Right kidney (tissue), 1 donor: ENCODE measurements at regions not wholly inside any gene's neighbourhood (a gene's known extent, or its start where the extent isn't known, plus 50 kb on each side); places are given as distances from the start of the nearest gene placed in this dataset.

Experiments used
- DNase-seq: peaks from one replicate; pipeline ENCODE4 v3.0.0-alpha.2; 2016

DNA sequence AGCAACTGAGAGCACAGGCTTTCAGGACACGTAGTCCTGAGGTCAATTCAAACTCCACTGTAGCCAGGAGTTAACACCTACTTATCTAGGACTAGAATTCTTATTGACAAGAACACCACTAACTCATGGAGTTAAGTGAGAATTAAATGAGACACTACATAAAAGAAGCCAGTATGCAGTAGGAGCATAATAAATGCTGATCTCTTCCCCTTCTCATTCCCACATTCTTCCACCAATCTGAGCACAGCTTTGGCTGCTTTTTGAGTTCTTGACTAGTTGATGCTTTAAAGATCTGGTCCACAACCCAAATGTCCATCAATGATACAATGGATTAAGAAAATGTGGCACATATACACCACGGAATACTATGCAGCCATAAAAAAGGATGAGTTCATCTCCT is 55.2 kb downstream of the TTC32 start:
- no peak for DNase-seq

DNA sequence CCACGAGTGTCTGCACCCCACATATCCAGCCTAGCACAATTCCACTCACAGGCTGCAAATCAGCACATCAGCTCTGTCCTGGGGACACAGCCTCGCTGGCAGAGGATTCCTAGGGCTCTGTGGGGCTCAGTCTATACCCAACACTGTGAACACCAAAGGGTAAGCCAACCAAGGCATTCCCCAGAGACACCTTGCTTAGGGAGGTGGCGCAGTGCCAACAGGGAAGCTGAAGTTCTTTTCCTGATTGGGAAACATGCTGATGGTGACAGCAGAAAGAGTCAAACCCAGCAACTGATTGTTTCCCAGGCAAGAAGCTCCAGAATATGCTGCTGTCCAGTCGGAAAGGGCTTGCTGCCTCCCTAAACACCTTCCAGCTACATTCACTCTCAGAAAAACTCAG is 55.8 kb downstream of the TTC32 start:
- no peak for DNase-seq

DNA sequence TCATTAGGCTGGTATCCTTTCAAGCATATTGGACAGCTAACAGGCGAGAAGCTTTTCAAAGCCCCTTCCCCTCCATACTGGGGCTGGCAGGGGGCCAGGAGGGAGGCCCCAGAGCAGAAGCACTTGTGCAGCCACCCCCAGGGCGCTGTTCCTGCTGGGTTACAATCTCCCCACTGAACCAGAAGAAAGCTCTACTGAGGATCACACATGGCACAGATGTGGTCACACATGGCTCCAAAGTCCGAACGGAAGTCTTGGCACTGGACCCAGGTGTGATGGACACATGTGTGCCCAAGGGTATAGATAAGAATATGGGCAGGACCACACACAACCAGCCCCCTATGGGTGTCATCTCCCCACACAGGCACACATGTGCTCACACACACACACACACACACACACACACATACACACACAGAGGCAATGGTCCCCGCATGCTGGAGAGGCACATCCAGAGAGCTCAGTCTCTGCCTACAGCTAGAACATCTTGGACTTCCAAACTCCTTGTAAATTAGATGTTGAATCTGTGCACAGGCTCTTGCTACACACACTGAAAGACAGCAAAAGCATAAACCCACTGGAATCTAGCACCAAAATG is 56.4 kb downstream of the TTC32 start:
- no peak for DNase-seq

DNA sequence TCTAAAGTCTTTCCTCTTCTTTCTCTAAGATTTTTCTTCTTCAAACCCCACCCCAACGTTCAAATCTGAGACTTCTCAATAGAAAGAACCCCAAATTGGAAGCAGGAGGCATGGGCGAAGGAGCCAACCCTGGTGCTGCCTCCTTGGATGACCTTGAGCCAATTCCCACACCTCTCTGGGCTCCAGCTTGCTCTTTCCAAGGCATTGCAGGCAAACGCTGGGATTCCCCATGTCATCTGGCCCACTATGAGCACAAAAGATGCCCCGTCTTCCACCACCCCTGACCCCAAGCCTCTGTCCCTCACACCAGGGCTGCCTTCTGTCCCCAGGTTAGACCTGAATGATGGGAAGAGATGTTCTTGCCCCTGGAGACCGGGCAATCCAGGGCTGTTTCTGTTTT is 57.0 kb downstream of the TTC32 start:
- DNase-seq = no peak

DNA sequence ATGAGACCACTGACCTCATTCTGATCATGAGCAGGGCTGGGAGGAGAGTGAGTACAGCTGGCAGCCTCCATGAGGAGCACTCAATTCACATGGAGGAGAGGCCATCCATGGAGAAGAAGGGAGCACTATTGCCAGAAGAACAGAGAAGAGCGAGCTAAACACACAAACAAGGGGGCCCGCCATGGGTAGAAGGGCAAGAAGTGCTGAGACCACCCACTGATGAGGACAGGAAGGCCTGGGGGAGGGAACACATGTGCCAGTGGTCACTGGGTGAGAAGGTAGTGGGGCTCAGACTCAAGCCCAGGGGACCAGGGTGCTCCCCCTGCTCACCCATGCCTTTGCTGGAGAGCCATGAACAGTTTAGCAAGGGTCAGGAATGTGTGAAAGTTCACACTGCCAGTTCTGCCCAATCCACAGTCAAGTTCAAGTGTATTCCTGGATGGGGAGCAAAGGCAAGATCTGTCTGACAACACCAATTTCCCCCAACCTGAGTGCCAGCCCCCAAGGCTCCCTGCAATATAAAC is 57.7 kb downstream of the TTC32 start:
- DNase-seq = no peak

DNA sequence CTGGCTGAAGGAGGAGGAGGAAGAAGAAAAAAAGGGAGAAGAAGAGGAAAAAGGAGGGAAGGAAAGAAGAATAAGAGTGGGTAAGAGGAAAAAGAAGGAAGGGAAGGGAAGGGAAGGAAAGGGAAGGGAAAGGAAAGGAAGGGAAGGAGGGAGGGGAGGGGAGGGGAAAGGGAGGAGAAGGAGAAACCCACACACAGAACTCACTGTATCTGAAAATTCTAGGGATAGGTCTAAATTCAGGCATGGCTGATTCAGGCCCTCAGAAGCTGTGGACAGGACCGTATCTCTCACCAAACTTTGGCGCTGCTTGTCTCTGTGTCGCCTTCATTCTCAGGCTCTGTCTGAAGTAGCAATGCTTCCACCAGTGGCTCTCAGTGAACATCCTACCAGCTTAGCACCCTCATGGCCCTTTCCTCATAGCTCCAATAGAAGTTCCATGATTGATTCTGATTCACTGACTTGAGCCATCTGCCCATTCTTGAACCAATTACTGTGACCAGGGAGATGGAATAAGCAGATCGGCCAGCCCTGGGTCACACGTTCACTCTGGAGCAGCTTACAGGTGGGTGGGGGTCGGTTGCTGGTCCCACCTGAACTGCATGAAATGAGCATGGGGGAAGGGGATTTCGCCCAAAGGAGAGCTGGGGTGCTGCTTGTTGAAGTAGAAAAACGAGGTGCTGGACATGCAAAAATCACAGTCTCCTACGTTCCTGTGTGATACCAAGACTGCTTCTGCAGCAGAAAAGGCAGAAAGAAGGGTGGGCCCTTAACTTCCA is 59.7 kb downstream of the TTC32 start:
- no peak for DNase-seq

DNA sequence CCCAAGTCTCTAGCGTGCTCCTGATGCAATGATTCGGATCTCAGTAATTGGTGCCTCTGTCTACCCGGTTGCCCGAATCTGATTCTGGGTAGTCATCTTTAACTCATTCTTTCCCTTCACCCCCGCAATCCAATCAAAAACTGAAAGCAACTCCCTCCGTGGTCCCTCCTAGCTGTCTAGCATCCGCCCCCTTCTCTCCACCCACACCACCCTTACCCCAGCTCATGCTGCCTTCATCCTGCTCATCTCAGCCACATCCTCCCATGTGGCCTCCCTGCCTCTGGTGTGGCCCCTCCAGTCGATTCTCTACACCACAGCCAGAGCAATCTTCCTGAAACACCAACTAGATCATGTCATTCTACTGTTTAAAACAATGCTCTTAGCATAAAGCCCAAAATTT is 62.3 kb downstream of the TTC32 start:
- DNase-seq = no peak

DNA sequence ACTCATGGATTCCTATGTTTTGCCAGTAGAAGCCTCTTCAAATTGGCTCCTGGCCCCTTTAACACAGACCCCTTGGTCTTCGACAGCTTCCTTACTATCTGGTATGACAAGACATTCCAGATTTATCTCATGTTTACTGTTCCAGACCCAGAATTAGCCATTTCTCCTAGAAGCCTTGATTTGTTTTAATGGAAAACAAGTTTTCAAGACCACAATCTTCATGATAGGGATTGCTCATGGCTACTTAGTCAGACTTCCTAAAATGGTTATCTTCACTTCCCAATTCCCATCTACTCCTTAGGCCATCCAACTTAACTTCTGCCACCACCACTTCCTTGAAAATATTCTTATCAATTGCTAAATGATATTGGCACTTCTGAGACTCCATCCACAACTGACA is 63.2 kb downstream of the TTC32 start:
- no peak for DNase-seq

DNA sequence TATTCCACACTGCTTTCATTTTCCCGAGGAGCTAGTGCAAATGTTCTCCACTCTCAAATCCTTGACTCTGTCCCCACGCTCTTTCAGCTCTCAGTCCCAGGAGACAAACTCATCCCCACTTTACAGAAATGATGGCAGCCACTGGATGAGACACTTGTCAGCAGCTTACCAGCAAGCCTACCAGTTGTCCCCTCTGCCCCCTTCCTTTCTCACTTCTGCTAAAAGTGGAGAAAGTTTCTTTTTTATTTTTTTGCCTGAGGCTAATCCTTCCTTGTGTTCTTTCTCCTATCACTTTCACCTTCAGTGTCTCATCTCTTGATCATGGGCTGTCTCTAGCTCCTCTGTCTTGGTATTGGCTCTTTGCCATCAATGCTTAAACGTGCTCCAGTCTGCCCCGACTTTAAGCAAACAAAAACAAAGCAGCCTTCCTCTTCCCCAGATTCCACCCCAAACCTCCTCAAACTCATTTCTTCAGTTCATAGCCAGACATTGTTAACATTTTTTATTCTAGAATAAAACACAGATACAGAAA is 64.5 kb downstream of the TTC32 start:
- no peak for DNase-seq

DNA sequence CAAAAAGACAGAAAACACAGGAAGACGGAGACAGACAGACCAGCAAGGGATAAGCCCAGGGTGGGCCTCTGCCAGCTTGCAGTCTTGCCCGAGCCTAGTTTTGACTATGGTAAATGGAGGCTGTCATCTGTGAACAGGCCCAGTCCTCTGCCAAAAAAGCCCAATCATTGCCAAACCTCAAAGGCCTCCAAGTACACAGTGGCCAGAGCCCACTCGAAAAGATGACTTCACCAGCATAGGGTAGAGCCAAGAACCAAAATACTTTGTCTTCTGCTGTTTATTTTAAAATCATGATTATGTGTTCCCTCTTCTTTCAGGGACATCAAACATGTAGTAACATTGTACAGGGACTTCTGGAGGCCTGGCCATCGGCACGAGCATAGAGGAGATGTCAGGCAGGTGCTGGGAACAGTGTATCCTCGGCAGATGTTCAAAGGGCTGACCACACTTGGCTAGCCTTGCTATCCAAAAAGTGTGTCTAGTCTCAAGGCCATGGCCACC is 66.0 kb downstream of the TTC32 start:
- no peak for DNase-seq

DNA sequence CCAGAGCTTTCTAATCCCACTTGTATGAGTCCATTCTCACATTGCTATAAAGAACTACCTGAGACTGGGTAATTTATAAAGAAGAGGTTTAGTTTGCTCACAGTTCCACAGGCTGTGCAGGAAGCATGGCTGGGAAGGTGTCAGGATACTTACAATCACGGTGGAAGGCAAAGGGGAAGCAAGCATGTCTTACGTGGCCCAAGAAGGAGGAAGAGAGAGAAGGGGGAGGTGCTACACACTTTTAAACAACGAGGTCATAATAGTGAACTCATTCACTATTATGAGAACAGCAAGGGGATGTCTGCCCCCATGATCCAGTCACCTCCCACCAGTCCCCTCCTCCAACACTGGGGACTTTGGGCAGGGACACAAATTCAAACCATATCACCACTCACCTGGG is 67.8 kb downstream of the TTC32 start:
- DNase-seq = no peak

DNA sequence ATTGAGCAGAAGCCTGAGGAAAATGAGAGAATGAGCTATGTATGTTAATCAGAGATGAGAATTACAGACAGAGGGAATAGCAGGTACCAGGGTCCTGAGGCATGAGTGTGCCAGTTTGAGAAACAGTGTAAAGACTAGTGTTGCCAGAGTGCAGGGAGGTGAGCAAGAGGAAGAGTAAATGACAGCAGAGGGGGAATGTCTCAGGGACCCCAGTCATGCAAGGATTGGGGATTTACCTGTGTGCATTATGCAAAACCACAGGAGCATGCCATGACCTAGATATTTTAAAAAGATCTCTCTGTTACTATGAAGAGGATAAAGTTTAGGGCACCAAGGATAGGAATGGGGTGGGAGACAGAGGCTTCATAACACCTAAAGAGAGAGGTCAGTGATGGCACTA is 72.1 kb downstream of the TTC32 start:
- DNase-seq = no peak

DNA sequence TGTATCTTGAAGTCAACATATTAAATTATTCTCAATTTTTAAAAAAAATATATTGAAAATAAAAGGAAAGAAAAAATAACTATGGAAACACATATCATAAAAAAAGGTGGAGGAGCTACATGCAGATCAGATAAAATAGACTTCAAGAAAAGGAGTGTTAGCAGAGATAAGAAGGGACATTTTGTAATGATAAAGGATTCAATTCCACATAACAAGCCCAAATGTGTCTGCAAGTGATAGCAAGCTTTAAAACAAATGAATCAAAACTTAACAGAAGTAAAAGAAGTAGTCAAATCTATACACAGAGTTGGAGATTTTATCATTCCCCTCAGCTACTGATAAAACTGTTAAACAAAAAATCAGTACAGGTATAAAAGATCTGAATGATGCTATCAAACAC is 74.9 kb downstream of the TTC32 start:
- DNase-seq = no peak

DNA sequence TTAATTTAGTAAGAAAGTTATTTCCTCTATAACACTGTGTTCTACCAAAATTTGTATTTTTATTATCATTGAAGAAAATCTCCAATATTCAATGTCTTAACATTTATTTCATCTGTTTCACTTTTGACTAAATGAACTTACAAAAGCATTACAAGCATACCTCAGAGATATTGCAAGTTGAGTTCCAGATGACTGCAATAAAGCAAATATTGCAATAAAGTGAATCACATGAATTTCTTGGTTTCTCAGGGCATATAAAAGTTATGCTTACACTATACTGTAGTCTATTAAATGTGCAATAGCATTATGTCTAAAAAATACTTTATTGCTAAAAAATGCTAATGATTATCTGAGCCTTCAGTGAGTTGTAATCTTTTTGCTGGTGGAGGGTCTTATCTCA is 78.3 kb downstream of the TTC32 start:
- DNase-seq = no peak

DNA sequence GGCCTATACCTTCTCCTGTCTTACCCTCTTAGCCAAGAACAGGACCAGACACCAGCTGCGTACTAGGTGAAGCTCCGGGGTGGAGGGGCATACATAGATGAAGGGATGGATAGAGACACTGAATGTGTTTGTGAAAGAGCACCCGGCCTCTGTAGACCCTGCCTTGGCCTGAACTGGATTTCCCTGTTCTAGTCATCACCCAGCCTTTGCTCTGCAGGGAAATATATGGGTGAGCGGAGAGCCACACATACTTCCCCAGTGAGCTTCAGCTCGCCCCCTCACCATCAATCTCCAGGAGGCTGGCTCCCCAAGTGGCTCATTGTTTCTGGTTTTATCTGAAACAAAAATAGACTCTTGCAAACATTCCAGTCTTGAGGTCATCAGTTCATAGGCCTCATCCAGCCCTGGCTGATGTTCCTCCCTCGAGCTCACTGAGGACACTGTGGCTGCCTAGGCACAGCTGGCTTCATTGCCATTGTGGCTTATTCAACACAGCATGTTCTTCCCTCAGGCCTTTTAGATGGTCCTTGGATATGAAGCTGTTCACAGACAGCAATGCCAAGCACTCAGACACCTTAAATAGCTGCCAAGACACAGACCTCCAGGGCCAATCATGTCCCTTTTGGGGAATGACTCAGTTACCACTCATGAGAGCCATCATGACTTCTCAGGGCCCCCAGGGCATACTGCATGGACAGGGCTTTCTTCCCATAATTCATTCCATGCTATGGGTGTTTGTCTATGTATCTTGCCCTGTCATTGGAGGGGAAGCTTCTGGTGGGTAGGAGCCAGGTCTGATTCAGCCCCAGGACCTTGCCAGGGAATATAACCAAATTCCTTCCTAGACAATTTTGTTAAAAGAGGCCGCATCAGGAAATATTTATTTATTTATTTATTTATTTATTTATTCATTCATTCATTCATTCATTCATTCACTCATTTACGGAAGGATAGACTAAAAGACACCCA is 82.4 kb downstream of the TTC32 start:
- no peak for DNase-seq

DNA sequence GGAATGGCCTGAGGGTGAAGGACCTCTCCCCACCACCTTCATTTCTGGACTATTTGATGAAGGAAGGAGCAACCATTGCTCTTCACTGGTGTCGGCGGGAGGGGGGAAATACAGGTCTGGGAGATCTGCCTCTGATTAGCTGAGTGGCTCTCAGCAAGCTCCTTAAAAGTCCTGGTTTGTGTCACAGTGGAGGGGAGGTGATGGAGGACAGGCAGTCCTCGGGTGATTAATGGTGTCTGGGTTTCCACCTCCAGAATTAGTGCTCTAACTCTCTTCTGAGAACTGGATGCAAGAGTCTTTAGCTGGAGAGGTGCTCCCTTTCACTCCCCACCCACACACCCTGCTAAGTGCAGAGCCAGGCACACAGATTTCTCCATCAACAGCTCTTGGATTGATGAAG is 83.2 kb downstream of the TTC32 start:
- DNase-seq = no peak

DNA sequence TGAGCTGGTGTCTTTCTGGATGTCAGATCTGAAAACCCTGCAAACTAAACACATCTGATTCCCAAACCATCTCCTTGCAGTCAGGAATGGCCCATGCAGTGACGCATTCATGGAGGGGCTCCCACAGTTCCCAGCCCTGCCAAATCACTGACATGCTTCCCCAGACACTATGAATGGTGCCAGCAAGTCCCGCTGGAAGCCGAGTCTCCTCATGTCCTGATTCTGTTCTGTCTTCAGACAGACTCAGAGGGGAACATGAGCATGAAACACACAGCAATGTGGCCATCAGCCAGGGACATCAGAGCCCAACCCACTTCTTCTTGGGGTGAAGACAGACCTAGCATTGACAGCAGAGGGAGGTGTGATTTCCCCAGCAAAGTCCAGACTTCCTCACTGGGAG is 83.7 kb downstream of the TTC32 start:
- no peak for DNase-seq

DNA sequence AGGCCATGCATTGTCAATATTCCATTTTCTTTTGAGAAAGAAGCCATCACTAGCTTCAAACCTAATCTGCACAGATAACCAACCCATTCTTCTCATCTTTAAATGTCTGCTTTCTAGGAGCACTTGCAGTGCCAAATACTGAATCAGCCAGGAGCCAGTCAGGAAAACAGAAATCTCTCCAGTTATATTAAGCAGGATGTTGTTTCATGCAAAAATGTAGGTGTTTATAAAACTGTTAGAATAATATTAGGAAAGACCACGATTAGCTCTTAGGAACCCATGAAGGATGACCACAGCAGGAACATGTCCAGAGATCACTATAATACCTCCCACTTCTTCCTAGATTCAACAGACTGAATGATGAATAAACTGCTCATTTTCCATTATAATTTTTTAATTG is 86.0 kb downstream of the TTC32 start:
- no peak for DNase-seq

DNA sequence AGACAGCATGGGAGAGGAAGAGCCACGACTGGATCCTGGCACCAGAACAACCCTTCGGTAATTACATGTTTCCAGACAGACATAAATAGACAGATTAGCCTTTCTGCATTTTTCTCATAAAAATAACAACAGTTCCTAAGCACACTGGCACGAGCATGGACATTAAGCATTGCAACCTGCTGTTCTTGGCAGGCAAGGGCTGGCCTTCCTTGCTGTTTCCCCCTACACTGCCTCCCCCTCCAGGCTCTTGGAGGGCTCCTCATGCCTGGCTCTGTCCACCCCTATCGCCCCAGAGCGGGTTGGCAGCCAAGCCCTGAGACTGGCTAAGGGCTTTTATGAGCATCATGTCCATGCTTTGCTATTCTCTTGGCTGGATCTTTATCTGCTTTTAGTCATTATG is 89.6 kb downstream of the TTC32 start:
- no peak for DNase-seq

DNA sequence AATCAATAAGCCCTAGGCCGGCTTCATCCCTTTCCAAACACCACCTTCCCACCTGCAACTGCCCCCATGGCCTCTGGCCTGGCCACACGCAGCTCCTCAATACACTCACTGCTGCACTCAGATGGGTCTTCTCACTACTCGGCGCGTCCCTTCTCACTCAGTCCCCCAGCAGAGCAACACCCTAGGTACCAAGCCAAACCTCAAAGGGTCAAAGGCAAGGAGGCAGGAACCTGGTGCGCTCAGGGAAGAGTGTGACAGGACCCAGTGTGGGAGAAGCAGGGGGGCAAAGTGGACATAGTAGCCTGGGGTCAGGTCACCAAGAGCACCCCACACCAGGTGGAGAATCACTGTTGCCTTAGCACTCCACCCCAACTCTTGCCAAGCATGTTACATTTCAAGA is 90.6 kb downstream of the TTC32 start:
- no peak for DNase-seq

DNA sequence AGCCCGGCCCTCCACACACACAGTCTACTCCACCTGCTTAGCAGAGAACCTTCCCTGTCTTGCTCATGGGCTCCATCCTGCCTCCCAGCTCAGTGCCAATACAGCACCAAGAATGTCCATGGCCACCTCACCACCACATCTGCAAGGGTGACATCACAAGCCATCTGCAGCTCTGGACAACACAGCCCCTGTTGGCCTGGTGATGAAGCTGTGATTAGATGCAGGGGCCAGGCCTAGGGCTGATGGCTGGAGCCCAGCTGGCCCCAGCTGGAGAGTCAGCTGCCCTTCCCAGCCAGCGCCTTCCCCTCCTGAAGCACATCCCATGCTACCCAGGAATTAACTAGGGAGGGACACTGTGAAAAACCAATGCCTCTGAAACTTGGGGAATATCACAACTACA is 91.1 kb downstream of the TTC32 start:
- no peak for DNase-seq

DNA sequence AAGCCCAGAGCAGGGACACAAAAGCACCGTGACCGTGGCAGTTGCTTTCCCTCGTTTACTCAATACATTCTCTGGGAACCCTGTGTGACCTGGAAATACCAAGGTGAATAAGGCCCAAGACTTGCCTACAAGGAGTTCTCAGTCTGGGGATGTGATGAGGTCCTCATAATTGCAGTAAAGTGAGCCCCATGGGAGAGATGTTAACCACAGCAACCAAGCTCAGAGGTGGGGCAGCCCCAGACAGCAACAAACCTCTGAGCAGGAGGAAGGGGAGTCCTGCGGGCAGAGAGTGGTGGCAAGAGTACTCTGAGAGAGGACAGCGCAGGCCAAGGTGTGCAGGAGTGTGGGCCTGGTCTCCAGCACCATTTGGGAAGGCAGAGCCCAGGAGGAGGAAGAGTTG is 91.6 kb downstream of the TTC32 start:
- no peak for DNase-seq

DNA sequence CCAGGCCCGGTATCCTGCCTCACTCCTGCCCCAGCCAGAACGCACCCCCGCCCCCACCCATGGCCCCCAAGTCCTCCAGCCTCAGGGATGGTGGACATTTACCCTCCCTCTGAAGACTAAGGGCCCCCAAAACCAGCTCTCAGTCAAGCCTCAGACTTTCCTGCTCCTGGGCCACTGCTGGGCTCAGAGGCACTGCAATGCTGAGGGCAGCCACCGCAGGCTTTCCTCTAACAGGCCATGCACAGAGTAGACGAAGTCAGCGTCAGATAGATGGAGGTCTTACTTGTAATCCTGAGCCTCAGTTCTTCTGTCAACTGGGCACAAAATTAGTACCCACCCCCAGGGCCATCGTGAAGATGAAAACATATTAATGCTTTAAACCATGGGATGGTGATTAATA is 92.6 kb downstream of the TTC32 start:
- DNase-seq = no peak
